HG03565 (cell line): ENCODE measurements at regions not wholly inside any gene's neighbourhood (a gene's known extent, or its start where the extent isn't known, plus 50 kb on each side); places are given as distances from the start of the nearest gene placed in this dataset.
"Not testable (repeated sequence)": the region's sequence is repeated elsewhere in the genome, so short reads cannot be mapped to it uniquely, and the experiment has no call there.

Experiments used
- ATAC-seq: cut with Tn5 transposase; IDR thresholded peaks from one replicate; pipeline ENCODE4 v1.9.1; 2021; ENCODE audit warnings: mild to moderate bottlenecking, moderate library complexity; ENCODE audit not compliant: unreplicated experiment

- ATAC-seq = no peak
These were observed 96.0 kb upstream of the VGLL4 start for GRCh38 chr3:11739706-11740105.

- no peak for ATAC-seq
These were observed 95.4 kb upstream of the VGLL4 start for GRCh38 chr3:11739123-11739522.

GRCh38 chr3:11737742-11738141 lies 94.0 kb upstream of the VGLL4 start:
- ATAC-seq = no peak

- ATAC-seq = no peak
These were observed 92.6 kb upstream of the VGLL4 start for GRCh38 chr3:11736136-11736833.

GRCh38 chr3:11735638-11736037 lies 91.9 kb upstream of the VGLL4 start:
- no peak for ATAC-seq

GRCh38 chr3:11735111-11735510 lies 91.4 kb upstream of the VGLL4 start:
- ATAC-seq = not testable (repeated sequence)

- ATAC-seq = no peak
These were observed 90.2 kb upstream of the VGLL4 start for GRCh38 chr3:11733914-11734313.

- ATAC-seq = no peak
These were observed 83.5 kb upstream of the VGLL4 start for GRCh38 chr3:11727207-11727606.

- ATAC-seq = no peak
These were observed 82.4 kb upstream of the VGLL4 start for GRCh38 chr3:11726146-11726545.

GRCh38 chr3:11725340-11725641 lies 81.6 kb upstream of the VGLL4 start:
- not testable (repeated sequence) for ATAC-seq

- peak; percentile 45 for ATAC-seq
These were observed 81.1 kb upstream of the VGLL4 start for GRCh38 chr3:11724615-11725339.

- ATAC-seq = no peak
These were observed 77.8 kb upstream of the VGLL4 start for GRCh38 chr3:11721479-11721878.

- ATAC-seq = no peak
These were observed 77.2 kb upstream of the VGLL4 start for GRCh38 chr3:11720917-11721411.

GRCh38 chr3:11720304-11720898 lies 76.7 kb upstream of the VGLL4 start:
- no peak for ATAC-seq

- peak; percentile 52 for ATAC-seq
These were observed 75.9 kb upstream of the VGLL4 start for GRCh38 chr3:11719406-11720303.

GRCh38 chr3:11718637-11719405 lies 75.1 kb upstream of the VGLL4 start:
- ATAC-seq = peak; percentile 18

GRCh38 chr3:11717768-11718636 lies 74.3 kb upstream of the VGLL4 start:
- ATAC-seq = no peak

GRCh38 chr3:11717301-11717700 lies 73.6 kb upstream of the VGLL4 start:
- no peak for ATAC-seq

- no peak for ATAC-seq
These were observed 73.0 kb upstream of the VGLL4 start for GRCh38 chr3:11716573-11717290.
